Stimulated activated CD8-positive, alpha-beta memory T cell treated with anti-CD3 and anti-CD28 coated beads, Interleukin-12 subunit alpha, Interleukin-12 subunit beta, amount 100 ng/mL, for 1 hour (primary cell): ENCODE measurements at regions not wholly inside any gene's neighbourhood (a gene's known extent, or its start where the extent isn't known, plus 50 kb on each side); places are given as distances from the start of the nearest gene placed in this dataset.
"Not testable (repeated sequence)": the region's sequence is repeated elsewhere in the genome, so short reads cannot be mapped to it uniquely, and the experiment has no call there.

Source experiments
- DNase-seq: peaks from one replicate; pipeline ENCODE4 v3.0.0-alpha.2; 2020; ENCODE audit warnings: low read depth

GRCh38 chr12:63508543-63508942, 159.8 kb downstream of the DPY19L2 start:
- DNase-seq: no peak

DNA sequence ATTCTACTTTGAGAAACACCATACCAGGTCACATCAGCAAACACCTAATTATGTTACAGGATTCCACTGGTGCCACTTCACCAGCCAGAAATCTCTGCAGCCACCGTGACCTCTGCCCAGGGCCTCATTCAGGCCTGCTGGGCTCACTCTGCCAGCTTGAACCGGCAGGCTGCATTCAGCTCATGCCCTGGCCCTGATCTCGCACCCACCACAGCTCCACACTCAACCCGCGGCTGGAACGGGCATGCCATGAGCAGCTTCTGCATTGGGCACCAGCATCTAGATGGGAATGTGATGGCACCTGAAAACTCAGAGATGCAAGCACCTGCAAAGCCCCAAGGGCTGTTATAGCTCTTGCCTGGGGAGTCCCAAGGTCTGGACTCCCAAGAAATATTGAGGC, 168.7 kb downstream of the DPY19L2 start:
- no peak for DNase-seq

DNA sequence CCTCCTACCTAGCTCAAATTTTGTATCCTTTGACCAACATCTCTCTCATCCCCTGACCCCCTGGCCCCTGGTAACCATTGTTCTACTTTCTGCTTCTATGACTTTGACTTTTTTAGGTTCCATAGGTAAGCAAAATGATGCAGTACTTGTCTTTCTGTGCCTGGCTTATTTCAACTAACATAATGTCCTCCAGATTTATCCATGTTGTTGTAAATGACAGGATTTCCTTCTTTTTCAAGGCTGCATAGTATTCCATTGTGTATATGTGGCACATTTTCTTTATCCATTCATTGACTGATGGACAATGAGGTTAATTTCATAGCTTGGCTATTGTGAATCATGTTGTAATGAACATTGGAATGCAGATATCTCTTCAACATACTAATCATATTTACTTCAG, 170.1 kb downstream of the DPY19L2 start:
- DNase-seq: no peak

DNA sequence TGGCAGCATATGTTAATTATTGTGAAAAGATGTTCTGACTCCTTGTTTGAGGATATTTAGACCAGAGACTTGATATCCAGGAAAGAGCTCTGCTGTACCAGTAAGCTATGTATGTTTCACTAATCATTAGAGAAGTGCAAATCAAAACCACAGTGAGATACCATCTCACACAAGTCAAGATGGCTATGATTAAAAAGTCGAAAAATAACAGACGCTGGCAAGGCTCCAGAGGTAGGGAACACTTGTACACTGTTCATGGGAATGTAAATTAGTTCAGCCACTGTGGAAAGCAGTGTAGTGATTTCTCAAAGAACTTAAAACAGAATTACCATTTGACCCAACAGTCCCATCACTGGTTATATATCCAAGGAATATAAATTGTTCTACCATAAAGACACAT, 171.6 kb downstream of the DPY19L2 start:
- no peak for DNase-seq

DNA sequence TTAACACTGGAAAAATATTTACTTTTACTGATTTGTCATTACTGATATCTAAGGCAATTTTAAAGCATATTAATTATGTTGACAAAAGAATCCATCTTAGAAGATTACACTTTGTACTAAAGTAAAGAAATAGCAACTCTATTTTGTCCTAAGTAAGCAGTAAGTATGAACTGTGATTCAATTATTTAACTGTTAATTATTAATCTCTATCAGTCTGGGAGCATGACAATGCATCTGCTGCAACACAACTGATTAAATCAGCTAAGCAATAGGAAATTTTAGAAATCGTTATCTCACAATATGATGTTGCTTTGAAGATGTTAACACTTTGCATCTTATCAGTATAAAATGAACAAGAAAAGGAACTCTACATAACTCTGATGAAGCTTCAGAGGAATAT, 172.3 kb downstream of the DPY19L2 start:
- DNase-seq: no peak

- not testable (repeated sequence) for DNase-seq
These were observed 174.9 kb downstream of the DPY19L2 start for GRCh38 chr12:63493357-63493756.

DNA sequence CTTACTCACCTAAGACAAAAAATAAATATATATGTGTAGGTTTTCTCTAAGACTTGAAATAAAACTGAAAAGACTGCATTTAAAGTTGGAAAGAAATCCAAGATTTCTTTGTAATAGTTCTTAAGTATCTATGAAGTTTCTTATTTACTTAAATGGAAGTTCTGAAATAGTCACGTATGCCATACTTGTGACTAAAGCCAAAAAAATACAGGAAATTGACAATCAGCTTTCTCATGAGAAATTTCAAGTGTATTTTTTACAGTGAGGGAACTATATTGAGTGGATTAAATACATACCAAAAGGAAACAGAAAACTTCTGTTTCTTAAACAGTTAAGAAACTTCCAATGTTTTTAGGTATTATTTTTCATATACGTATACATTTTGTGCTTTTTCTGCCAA, 188.1 kb downstream of the DPY19L2 start:
- DNase-seq: no peak

- no peak for DNase-seq
These were observed 198.1 kb downstream of the DPY19L2 start for GRCh38 chr12:63470161-63470560.

GRCh38 chr12:63467951-63468350, 200.3 kb downstream of the DPY19L2 start:
- DNase-seq: no peak

DNA sequence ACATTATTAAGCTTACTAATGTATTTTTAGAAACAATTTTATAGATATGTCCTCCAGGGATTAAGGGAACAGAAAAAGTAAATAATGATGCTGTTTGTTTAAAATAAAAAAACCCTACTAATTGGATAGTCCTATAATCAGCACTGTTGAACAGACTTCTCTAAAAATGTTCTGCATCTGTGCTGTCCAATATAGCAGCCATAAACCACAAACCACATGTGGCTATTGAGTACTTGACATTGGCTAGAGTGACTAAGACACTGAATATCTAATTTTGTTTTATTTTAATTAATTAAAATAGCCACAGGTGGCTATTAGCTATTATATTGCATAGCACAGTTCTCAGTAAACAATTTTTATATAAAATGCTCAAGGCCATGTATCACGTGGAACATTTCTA, 210.4 kb downstream of the DPY19L2 start:
- DNase-seq: no peak

DNA sequence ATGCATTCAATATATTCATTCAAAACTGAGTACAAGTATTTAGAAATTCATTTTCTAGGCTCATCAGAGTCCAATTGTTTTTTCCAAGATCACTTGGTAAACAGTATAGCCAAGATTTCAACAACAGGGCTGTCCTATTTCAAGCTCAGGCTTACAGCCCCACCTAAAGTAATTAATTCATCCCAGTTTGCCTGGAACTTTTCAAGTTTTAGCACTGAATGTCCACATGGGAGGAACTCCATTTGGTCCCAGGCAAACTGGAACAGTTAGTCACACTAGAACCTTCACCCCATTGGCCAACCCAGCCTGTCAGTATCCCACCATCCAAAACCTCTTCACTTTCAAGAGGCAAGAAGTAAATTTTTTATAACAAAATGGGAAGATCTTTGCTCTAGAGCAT, 210.9 kb downstream of the DPY19L2 start:
- no peak for DNase-seq

DNA sequence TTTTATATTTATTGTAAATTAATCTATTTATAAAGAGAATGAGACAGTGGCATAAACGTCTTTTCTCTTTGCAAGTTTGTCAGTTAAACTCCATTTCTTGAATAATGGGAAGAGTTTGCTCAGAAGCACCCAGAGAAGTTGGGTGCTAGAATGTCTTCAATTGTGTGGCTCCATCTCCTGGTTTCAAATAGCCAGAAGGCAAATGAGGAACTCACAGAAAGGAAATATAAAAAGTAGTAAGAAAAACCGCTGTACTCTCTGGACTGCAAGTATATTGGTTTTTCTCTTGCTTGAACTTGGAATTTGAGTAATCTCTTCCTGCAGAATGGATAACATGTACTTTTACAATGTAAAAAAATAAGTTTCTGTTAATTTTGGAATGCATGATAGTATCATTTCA, 217.5 kb downstream of the DPY19L2 start:
- no peak for DNase-seq

GRCh38 chr12:63450334-63450733, 218.0 kb downstream of the DPY19L2 start:
- DNase-seq: no peak

DNA sequence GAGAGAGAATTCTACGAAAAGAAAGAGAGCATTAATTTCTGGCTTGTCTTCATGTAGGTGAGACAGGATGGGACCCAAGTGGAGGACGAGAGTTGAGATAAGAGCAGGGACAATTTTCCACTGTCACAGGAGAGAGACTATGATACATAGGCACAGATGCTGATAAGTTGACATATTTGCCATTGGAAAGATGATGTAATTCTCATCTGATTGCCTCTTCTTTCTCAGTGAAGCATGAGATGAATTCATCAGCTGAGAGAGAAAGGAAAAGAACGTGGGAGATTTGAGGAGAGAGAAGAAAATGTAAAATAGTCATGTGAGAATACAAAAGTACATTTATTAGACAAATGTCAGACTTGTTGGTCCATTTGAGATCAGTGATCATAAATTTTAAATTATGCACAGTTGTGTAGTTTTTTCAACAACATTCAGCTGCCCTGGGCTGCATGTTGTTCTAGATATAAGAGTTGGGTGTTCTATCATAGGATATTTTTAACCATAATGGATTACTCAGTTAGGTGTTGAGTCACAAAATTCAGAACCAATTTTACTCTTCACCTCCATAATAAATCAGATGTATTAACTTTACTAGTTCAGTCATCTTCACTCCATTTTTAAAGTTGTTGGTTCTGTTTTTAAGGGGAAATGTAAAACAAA, 222.9 kb downstream of the DPY19L2 start:
- no peak for DNase-seq

GRCh38 chr12:63440048-63440447, 228.2 kb downstream of the DPY19L2 start:
- DNase-seq: no peak

DNA sequence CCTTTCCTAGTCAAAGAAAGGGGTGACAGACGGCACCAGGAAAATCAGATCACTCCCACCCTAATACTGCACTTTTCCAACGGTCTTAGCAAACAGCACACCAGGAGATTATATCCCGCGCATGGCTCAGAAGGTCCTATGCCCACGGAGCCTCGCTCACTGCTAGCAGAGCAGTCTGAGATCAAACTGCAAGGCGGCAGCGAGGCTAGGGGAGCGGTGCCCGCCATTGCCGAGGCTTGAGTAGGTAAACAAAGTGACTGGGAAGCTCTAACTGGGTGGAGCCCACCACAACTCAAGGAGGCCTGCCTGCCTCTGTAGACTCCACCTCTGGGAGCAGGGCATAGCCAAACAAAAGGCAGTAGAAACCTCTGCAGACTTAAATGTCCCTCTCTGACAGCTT, 233.9 kb downstream of the DPY19L2 start:
- not testable (repeated sequence) for DNase-seq

GRCh38 chr12:63427969-63428368, 240.3 kb downstream of the DPY19L2 start:
- not testable (repeated sequence) for DNase-seq

- not testable (repeated sequence) for DNase-seq
These were observed 241.3 kb downstream of the DPY19L2 start for GRCh38 chr12:63427029-63427428.

GRCh38 chr12:63424671-63425070, 243.6 kb downstream of the DPY19L2 start:
- no peak for DNase-seq

GRCh38 chr12:63423839-63424238, 244.5 kb downstream of the DPY19L2 start:
- no peak for DNase-seq

DNA sequence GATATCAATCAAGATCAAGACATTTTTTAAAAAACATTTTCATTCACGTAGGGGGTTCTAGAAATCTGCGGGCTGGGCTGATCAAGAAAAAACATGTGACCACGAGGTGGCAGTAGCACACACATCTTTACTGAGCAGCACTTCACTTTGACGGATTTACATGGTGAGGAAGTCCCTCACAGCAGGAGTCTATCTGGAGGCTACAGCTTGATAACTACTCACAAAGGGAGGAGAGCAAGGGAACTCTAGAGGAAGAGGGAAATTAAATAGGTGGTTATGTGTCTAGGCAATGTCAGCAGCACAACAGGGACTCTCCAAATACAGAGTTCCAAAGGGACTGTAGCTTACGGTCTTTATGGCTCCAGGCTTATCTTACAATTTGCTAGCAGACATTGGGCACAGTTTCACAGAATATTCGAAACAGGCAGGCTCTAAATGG, 248.1 kb downstream of the DPY19L2 start:
- peak; percentile 12 for DNase-seq

GRCh38 chr12:63419154-63419553, 249.1 kb downstream of the DPY19L2 start:
- DNase-seq: no peak

DNA sequence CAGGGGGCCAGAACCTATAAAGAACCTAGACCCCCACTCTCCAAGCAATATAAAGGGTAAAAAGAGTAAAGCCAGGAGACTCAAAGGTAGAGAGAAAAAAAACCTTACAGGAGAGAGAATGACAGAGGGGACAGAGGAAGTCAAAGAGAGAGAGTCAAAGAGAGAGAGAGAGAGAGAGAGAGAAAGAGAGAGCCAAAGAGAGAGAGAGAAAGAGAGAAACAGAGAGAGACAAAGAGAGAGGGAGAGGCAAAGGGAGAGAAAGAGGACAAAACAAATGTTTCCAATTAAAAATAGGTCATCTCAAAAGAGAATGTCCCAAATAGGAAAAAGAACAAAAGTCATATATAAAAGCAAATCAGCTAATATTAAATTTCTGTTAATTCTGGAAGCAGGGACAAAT, 251.5 kb downstream of the DPY19L2 start:
- DNase-seq: no peak

DNA sequence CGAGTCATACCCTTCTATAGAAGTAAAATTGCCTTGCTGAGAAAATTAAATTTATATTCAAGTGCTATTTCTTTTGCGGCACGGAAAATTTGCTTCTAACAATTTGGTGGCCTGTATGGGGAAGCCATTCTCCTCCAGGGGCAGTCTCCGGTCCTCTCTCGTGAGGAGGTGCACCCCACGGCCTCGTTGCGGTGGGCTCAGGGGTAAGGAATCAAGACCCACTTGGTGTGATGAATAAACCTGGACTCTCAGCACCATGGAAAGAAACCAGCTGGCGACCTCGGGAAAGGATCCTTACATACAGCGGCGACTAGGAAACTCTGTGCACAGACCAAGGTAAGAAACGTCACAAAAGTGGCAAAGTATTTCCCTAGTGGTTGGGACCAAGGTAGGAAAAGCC, 252.9 kb downstream of the DPY19L2 start:
- DNase-seq: no peak

GRCh38 chr12:63410197-63410596, 258.1 kb downstream of the DPY19L2 start:
- DNase-seq: no peak
